Neural progenitor cell (in vitro differentiated cells): ENCODE measurements at regions not wholly inside any gene's neighbourhood (a gene's known extent, or its start where the extent isn't known, plus 50 kb on each side); places are given as distances from the start of the nearest gene placed in this dataset.

Source experiments
- EZH2phosphoT487 ChIP-seq: fragments of 200-600 bp; sonication (generic); IDR thresholded peaks from 2 replicates; pipeline ENCODE4 v1.6.1; 2017; ENCODE audit warnings: antibody characterized with exemption
- TF ChIP-seq, protein P1 (sequence below): fragments of 200-600 bp; sonication (generic); IDR thresholded peaks from 2 replicates; pipeline ENCODE4 v1.5.1; 2017; ENCODE audit warnings: antibody characterized with exemption, mild to moderate bottlenecking

DNA sequence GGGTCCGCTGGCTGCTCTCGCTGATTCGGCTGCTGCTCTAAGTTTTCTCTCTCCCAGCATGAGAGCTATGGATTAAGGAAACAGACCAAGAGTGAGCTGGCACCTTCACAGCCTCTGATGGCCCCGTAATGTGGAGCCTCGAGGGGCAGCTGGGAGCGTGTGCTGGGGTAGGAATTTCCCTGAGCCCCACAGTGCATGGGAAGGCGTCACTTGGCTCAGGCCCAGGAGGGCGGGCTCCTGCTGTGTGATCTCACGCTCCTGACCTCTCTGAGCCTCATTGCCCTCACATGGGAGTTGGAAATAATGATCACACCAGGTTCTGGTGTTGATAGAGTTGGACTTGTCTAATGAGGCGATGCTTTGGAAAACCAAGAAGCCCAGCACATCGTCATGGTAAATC lies 238.6 kb upstream of the CRY1 start:
- TF ChIP-seq, protein P1, sequence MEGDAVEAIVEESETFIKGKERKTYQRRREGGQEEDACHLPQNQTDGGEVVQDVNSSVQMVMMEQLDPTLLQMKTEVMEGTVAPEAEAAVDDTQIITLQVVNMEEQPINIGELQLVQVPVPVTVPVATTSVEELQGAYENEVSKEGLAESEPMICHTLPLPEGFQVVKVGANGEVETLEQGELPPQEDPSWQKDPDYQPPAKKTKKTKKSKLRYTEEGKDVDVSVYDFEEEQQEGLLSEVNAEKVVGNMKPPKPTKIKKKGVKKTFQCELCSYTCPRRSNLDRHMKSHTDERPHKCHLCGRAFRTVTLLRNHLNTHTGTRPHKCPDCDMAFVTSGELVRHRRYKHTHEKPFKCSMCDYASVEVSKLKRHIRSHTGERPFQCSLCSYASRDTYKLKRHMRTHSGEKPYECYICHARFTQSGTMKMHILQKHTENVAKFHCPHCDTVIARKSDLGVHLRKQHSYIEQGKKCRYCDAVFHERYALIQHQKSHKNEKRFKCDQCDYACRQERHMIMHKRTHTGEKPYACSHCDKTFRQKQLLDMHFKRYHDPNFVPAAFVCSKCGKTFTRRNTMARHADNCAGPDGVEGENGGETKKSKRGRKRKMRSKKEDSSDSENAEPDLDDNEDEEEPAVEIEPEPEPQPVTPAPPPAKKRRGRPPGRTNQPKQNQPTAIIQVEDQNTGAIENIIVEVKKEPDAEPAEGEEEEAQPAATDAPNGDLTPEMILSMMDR = no peak
- no peak for TF ChIP-seq EZH2phosphoT487
